IPS DF 19.7 (cell line): ENCODE measurements at regions not wholly inside any gene's neighbourhood (a gene's known extent, or its start where the extent isn't known, plus 50 kb on each side); places are given as distances from the start of the nearest gene placed in this dataset.

Experiments
- DNase-seq: peaks from one replicate; pipeline ENCODE4 v3.0.0-alpha.2; 2013; ENCODE audit warnings: low read depth, low spot score

DNA sequence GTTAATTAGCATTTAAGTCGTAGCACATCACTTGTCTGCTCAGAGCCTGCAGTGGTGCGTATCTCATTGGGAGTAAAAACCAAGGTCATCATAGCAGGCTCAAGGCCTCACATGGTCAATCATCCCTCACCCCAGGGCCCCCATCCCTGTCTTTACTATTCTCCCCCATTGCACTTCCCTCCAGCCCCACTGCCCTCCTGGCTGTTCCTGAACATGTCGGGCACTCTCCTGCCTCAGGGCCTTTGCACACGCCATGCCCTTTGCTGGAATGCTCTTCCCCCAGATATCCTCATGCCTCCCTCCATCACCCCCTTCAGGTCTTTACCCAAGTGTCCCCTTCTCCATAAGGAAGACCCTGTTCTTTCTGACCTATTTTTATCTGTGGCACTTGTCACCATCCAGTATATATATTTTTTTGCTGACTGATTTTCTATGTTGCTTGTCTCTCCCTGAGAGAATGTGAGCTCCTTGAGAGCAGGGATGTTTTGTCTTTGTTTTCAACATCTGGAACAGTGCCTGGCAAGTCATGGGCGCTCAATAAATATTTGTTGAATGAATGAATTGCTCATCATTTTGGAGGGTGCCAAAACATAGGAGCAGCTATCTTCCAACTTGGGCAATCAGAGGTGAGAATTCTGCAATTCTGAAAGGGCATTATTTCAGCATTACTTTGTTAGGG is 74.1 kb upstream of the POU3F1 start:
- DNase-seq: no peak

DNA sequence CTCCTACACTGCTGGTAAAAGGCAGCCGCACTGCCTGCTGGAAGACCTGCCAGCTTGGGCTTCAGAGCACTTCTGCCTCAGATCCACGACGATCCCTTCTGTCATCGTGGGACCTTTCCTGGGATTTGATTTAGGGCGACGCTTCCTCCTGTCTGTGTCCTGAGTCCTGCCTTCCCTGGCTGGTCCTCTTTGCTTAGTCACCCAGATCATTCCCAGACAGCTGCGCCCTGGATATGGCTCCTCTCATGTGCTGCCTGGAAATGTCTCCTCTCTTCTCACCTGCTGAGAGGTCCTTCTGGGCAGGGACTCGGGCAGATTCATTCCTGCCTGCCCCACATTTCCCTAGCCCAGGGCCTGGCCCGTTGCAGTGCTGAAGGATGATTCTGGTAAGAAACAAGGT is 72.4 kb upstream of the POU3F1 start:
- DNase-seq: no peak

DNA sequence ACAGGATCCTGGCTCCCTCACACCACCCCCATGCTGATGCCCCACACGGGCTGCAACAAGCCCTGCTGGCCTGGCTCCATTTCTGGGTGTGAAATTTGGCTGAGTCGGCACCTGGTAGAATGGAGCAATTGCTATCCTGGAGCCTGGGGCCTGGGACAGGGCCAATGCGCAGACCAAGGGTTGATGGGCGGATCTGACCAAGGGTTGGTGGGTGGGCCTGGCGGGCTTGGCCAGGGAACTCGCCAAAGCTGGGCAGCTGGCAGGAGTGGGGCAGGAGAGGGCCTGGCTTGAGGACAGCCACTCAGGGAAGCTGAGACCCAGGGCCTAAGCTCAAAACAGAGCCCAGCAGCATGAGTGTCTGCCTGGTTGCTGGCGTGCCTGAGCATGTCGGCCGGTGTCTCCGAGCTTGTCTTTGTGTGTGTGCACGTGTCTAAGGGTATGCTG is 70.9 kb upstream of the POU3F1 start:
- no peak for DNase-seq

DNA sequence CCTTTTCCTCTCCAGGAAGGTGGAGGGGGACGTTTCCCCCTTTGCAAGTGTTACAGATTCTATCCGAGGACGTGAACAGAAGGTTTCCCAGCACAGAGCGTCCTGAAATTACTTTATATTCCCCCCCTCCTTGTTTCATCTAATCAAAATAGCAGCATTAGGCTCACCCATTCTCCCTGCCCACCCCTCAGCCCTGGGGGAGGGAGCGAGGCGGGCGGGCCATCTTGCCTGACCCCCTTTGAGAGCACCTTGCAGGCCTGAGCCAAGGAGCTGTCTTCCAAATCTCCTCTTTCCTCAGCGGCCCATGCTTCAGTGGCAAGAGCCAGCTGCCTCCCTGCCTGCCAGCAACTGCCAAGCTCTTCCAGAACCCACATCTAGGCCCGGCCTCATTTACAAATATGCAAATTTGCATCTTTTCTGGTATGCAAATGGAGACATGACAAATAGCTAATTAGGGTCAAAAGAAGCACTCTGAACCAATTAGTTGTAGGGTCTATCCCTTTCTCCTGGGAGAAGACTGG is 69.1 kb upstream of the POU3F1 start:
- DNase-seq: no peak

DNA sequence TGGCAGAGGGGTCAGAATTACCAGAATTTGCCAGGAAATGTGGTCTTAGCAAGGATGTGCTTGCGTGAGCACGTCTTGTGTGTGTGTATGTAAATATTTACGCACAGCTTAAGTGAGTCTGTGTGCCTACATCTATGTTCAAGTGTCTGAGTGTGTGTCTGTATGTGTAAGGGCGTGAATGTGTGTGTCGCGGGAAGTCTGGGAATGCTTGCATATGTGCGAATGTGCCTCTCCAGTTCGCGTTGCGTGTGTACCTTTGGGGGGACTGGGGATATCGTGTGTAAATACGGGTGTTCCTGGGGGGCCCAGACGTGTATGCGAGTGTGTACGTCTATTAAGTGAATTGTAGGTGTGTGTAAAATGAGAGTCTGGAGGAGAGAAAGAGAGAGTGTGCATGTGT is 68.6 kb upstream of the POU3F1 start:
- no peak for DNase-seq

DNA sequence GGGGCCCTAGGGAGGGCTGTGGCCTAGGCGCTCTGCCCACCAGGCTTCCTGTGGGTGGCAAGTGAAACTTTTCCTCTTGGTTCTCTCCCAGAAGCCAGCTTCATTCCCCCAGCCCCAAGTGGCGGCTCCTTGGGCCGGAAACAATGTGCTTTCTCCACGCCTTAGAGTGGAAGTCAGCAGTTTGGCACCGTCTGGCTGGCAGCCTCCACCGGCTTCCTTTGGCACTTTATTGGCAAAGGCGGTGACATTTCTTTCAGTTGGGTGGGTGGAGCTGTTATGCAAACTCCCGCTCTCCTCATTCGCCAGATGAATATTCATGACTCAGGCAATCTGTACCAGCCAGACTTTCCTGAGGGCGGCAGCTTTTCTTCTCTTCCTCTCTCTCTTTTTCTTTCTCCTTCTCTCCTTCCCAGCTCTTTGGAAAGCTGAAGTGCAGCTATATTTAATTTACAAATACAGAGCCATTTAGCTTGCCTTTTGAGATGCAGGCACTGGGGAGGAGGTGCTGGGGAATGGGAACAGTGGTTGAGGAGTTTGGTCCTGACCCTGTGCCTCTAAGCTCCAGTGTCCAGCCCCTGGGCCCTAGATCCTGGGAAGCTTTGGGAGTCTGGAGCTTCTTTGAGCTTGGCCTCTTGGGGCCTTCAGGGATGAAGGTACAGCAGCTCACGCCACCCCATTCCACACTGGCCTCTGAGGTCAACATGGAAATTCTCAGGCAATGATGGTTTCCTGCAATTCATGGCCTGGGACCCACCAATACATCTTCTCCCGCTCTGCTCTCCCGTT is 67.8 kb upstream of the POU3F1 start:
- no peak for DNase-seq

DNA sequence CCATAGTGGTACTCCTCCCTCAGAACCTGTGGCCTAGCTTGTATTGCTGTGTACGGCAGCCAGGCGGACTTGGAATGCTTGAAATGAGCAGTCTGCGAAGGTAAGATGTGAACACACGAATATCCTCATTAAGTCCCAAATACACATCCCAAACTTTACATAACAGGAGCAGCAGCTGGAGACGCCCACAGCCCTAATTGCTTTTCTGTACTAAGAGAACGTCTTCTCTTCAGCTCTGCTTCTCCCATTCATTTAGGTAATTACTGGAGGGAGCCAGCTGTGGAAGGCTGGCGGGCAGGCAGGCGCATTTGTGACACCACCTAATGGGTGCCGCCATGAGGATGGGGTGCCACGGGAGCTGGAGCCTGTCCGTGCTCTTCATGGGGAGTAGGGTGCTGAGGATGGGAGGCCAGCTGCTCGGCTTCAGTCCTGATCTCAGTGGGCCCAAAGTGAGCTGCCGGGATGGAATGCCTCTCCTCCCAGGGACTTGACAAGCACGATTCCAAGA is 66.6 kb upstream of the POU3F1 start:
- DNase-seq: no peak

DNA sequence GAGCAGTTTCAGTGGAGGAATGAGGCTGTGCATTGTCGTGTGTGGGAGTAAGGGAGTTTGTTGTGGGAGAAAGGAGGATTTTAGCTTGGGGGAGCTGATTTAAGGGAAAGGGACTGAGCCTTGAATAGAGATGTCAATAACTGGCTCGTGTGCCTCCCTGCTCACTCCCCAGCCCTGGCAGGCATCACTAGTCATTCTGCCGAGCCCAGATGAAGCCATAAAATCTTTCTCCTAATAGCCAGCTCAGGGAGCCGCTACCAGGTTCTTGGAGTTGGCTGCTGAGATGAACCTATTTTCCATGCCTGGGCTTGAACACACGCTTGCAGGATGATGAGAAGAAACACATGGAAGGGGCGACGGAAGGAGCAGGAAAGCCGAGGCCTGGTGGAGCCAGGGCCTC is 65.0 kb upstream of the POU3F1 start:
- DNase-seq: no peak

DNA sequence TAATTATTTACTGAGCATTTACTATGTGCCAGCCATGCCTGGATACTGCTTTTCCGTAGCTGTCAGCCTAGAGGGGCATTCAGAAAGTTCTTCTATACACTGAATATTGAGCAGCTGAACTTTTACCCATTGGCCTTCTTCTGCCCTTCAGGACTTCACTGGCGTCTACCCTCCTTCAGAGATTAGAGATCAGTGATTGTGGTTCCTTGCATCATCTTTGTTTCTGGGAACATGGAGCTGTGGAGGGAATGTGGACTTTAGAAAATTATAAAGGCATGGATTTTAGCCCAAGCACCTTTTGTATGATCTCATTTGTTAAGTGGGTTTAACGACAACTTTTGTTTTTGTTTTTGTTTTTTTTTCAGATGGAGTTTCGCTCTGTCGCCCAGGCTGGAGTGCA is 58.7 kb upstream of the POU3F1 start:
- DNase-seq: no peak

DNA sequence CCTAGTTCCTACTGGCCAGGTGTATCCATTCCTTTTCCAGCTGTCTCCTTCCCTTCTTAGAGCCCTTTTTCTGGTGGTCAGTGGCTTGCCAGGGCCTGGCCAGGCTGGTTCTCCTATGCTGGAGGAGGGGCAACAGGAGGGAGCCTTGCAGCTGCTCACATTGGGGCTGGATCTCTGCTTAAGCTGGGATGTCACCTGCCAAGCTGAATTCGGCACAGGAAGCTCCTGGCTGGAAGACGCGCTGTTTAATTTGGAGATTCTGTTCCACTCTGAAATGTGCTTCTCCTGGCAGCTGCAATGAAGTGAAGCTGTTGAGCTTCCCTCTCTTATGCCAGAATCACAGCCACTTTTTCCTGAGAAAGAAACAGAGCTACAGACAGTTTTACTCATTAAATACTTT is 56.0 kb upstream of the POU3F1 start:
- DNase-seq: no peak

DNA sequence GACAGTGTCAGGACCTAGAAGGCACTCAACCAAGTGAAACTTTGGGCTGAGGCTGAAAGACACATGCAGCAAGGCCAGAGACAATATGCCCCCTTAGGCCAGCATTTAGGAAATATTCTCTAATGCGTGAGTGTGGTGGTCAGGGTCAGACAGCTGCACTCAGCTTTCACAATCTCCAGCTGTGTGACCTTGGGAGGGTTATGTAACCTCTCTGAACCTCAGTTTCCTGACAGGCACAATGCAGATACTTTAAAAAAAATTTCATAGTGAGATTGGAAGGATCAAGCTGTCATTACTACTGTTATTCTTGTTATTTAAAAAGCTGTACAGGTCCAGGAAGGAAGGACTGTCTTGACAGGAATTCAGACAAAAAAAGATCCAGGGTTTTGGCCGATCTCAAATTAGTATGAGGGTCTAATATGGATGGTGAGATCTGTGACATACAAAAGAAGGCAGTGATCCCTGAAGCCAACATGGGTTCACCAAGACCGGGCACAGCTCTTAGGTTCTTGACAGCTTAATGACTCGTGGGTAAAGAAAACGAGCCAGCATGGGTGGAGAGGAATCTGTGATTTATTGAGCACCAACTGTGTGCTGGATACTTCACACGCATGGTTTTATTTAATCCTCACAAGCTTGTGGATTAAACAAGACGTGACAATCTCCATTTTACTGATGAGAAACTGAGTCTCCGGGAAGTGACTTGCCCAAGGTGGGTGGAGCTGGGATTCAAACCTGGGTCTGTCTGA is 54.6 kb upstream of the POU3F1 start:
- DNase-seq: no peak

DNA sequence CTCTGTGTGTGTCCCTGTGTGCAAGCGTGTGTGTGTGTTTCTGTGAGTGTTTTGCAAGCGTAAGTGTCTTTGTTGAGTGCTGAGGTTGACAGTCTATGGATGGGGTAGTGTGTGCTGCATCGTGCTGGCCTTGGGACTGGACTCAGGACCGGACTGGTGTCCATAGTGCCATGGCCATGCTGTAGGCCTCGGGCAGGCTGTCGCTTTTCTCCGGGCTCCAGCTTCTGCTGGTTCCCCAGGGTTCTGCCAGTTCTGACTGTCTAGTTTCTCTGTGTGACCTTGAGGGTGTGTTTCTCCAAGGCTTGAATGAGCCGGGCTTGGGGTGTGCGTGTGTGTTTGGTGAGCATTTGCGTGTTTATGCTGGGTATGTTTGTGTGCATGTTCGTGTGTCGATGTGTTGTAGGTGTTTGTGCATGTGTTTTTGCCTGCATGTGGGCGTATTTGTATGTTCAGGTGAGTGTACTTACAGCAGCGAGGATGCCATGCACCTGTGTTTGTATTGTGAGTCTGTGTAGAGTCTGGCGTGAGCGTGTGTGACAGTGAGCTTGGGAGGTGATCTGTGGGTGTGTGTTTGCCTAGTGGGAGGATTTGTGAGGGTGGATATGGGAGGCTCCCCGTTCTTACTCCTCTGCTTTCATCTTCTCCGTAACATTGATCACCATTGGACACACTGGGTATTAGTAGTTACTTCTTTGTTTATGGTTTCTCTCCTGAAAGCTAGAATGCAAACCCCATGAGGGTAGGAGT is 51.7 kb upstream of the POU3F1 start:
- no peak for DNase-seq

DNA sequence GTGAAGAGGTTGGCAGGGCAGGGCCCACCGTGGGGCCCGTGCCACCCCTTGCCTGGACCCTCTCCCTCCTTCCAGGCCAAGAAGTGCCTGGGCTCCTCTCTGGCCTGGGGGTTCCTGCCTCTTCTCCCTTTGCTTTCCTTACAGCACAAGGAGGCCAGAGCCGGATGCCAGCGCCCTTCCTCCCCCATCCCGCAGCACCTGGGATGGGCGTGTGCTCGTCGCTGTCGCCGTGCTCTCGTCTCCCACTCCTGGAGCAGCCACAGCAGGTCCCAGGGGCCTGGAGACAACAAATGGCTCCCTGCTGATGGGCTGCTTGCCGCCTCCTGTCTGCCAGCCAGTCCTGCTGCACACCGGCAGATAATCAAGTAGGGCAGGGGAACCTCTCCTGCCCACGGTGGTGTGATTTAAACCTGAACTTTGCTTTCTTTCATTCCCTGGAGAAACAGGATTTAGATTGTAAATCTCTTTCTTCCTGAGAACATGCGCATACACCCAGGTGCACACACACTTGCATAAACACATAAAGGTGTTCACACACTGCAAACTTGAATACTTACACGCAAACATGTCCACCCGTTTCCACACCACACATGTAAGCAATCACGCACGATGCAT is 50.8 kb upstream of the POU3F1 start:
- no peak for DNase-seq
